ENCODE measurements at regions not wholly inside any gene's neighbourhood (a gene's known extent, or its start where the extent isn't known, plus 50 kb on each side); places are given as distances from the start of the nearest gene placed in this dataset.

GRCh38 chr19:46931202-46931601, 70.4 kb downstream of the ARHGAP35 start:
- DNase-seq, result no peak
- Histone ChIP-seq H3K27ac (no peak overlapping the region), H3K27me3 (no peaks in the 10 kb centered on the region), H3K36me3 (no peaks in the 10 kb centered on the region), H3K9me3 (no peaks in the 10 kb centered on the region), H3K4me1 (peaks cover 32 to 38% of the 10 kb centered on the region in 2 donors), H3K4me3 (no peak overlapping the region)
- intact Hi-C loops (cut with DNase I), result no loop called here
- no peak for TF ChIP-seq CTCF (IDR thresholded peaks at IDR 0.05)
- ATAC-seq, result no peak

- H3K36me3 ChIP-seq, result peaks cover 0 to 3% of the 10 kb centered on the region in 2 donors
- peak overlapping the region; percentile 30 to 45 for H3K27ac ChIP-seq
- peak; percentile 67 for ATAC-seq
- H3K4me1 ChIP-seq, result peaks cover 32 to 47% of the 10 kb centered on the region in 2 donors
- H3K4me3 ChIP-seq, result no peak overlapping the region
- no peak for TF ChIP-seq CTCF (IDR thresholded peaks at IDR 0.05)
- H3K9me3 ChIP-seq, result no peaks in the 10 kb centered on the region
- H3K27me3 ChIP-seq, result no peaks in the 10 kb centered on the region
- no peak for DNase-seq
- intact Hi-C loops (cut with DNase I), result no loop called here
Observed at GRCh38 chr19:46932346-46932745, 71.5 kb downstream of the ARHGAP35 start.

- TF ChIP-seq CTCF (IDR thresholded peaks at IDR 0.05), result no peak
- Histone ChIP-seq H3K4me1 (peaks cover 30 to 37% of the 10 kb centered on the region in 2 donors), H3K36me3 (peaks cover 0 to 30% of the 10 kb centered on the region in 2 donors), H3K4me3 (no peak overlapping the region), H3K9me3 (no peaks in the 10 kb centered on the region), H3K27me3 (no peaks in the 10 kb centered on the region), H3K27ac (peak overlapping the region; percentile 5 to 16)
- ATAC-seq (no peak), DNase-seq (no peak)
- intact Hi-C loops (cut with DNase I), result no loop called here
Observed at GRCh38 chr19:46935066-46935663, 74.4 kb downstream of the ARHGAP35 start.

- Histone ChIP-seq H3K27me3 (no peaks in the 10 kb centered on the region), H3K9me3 (no peaks in the 10 kb centered on the region), H3K27ac (no peak overlapping the region), H3K4me3 (no peak overlapping the region), H3K36me3 (peaks cover 0 to 38% of the 10 kb centered on the region in 2 donors), H3K4me1 (peaks cover 23 to 29% of the 10 kb centered on the region in 2 donors)
- intact Hi-C loops (cut with DNase I), result no loop called here
- ATAC-seq (no peak), DNase-seq (no peak)
- TF ChIP-seq CTCF (IDR thresholded peaks at IDR 0.05), result no peak
Observed at GRCh38 chr19:46943150-46943946, 76.3 kb upstream of the NPAS1 start.

GRCh38 chr19:46944123-46944748, 75.4 kb upstream of the NPAS1 start:
- ATAC-seq, result no peak
- DNase-seq, result no peak
- Histone ChIP-seq H3K4me1 (peaks cover 23 to 29% of the 10 kb centered on the region in 2 donors), H3K9me3 (no peaks in the 10 kb centered on the region), H3K36me3 (peaks cover 0 to 30% of the 10 kb centered on the region in 2 donors), H3K27me3 (no peaks in the 10 kb centered on the region), H3K27ac (no peak overlapping the region), H3K4me3 (no peak overlapping the region)
- TF ChIP-seq CTCF (IDR thresholded peaks at IDR 0.05), result no peak
- intact Hi-C loops (cut with DNase I), result no loop called here

All from left lung (tissue), 4 donors.